HEK293 (cell line): ENCODE measurements at regions not wholly inside any gene's neighbourhood (a gene's known extent, or its start where the extent isn't known, plus 50 kb on each side); places are given as distances from the start of the nearest gene placed in this dataset.

Source experiments
- GLIS1 ChIP-seq: fragments of 450-650 bp; formaldehyde crosslinking; IDR thresholded peaks from 2 replicates; pipeline ENCODE4 v1.5.1; 2016; ENCODE audit warnings: missing biosample characterization, missing genetic modification characterization
- HOXA7 ChIP-seq: sonication (generic); formaldehyde crosslinking; IDR thresholded peaks from 2 replicates; pipeline ENCODE4 v1.8.1; 2022; ENCODE audit warnings: missing genetic modification reagents, borderline replicate concordance
- KLF17 ChIP-seq: fragments of 450-650 bp; formaldehyde crosslinking; IDR thresholded peaks from 2 replicates; pipeline ENCODE4 v1.5.1; 2016; ENCODE audit warnings: missing biosample characterization, missing genetic modification characterization
- SP3 ChIP-seq: fragments of 450-650 bp; formaldehyde crosslinking; IDR thresholded peaks from 2 replicates; pipeline ENCODE4 v1.5.1; 2016; ENCODE audit warnings: missing biosample characterization, missing genetic modification characterization
- ZBTB10 ChIP-seq: fragments of 450-650 bp; formaldehyde crosslinking; IDR thresholded peaks from 2 replicates; pipeline ENCODE4 v1.5.1; 2016; ENCODE audit warnings: missing biosample characterization, missing genetic modification characterization
- ZBTB11 ChIP-seq: fragments of 450-650 bp; formaldehyde crosslinking; conservative IDR thresholded peaks from 2 replicates; pipeline ENCODE4 v1.5.1; 2016; ENCODE audit warnings: low read depth, missing biosample characterization, missing genetic modification characterization
- ZNF132 ChIP-seq: fragments of 450-650 bp; formaldehyde crosslinking; IDR thresholded peaks from 2 replicates; pipeline ENCODE4 v1.5.1; 2017; ENCODE audit warnings: missing biosample characterization, missing genetic modification characterization, borderline replicate concordance
- ZNF155 ChIP-seq: fragments of 450-650 bp; formaldehyde crosslinking; IDR thresholded peaks from 2 replicates; pipeline ENCODE4 v1.5.1; 2016; ENCODE audit warnings: missing biosample characterization, missing genetic modification characterization
- ZNF16 ChIP-seq: fragments of 450-650 bp; formaldehyde crosslinking; IDR thresholded peaks from 2 replicates; pipeline ENCODE4 v1.5.1; 2016; ENCODE audit warnings: low read depth, missing biosample characterization, missing genetic modification characterization
- ZNF202 ChIP-seq: fragments of 450-650 bp; formaldehyde crosslinking; IDR thresholded peaks from 2 replicates; pipeline ENCODE4 v1.5.1; 2016; ENCODE audit warnings: missing biosample characterization, missing genetic modification characterization, borderline replicate concordance
- ZNF211 ChIP-seq: fragments of 450-650 bp; formaldehyde crosslinking; IDR thresholded peaks from 2 replicates; pipeline ENCODE4 v1.5.1; 2016; ENCODE audit warnings: low read depth, missing biosample characterization, missing genetic modification characterization
- ZNF24 ChIP-seq: fragments of 450-650 bp; formaldehyde crosslinking; IDR thresholded peaks from 2 replicates; pipeline ENCODE4 v1.5.1; 2016; ENCODE audit warnings: missing biosample characterization, missing genetic modification characterization
- ZNF335 ChIP-seq: fragments of 450-650 bp; formaldehyde crosslinking; conservative IDR thresholded peaks from 2 replicates; pipeline ENCODE4 v1.5.1; 2016; ENCODE audit warnings: missing biosample characterization, missing genetic modification characterization
- ZNF350 ChIP-seq: fragments of 450-650 bp; formaldehyde crosslinking; IDR thresholded peaks from 2 replicates; pipeline ENCODE4 v1.5.0; 2017; ENCODE audit warnings: missing biosample characterization, mild to moderate bottlenecking, missing genetic modification characterization
- ZNF366 ChIP-seq: fragments of 450-650 bp; formaldehyde crosslinking; conservative IDR thresholded peaks from 2 replicates; pipeline ENCODE4 v1.5.1; 2016; ENCODE audit warnings: missing biosample characterization, missing genetic modification characterization
- ZNF404 ChIP-seq: fragments of 450-650 bp; formaldehyde crosslinking; IDR thresholded peaks from 2 replicates; pipeline ENCODE4 v1.5.1; 2017; ENCODE audit warnings: missing biosample characterization, missing genetic modification characterization
- ZNF518A ChIP-seq: fragments of 450-650 bp; formaldehyde crosslinking; conservative IDR thresholded peaks from 2 replicates; pipeline ENCODE4 v1.5.1; 2016; ENCODE audit warnings: low read depth, missing biosample characterization, missing genetic modification characterization
- ZNF530 ChIP-seq: fragments of 450-650 bp; formaldehyde crosslinking; IDR thresholded peaks from 2 replicates; pipeline ENCODE4 v1.5.1; 2016; ENCODE audit warnings: low read depth, missing biosample characterization, missing genetic modification characterization
- ZNF585B ChIP-seq: fragments of 450-650 bp; formaldehyde crosslinking; IDR thresholded peaks from 2 replicates; pipeline ENCODE4 v1.5.1; 2016; ENCODE audit warnings: missing biosample characterization, missing genetic modification characterization
- ZNF707 ChIP-seq: fragments of 450-650 bp; formaldehyde crosslinking; IDR thresholded peaks from 2 replicates; pipeline ENCODE4 v1.5.1; 2016; ENCODE audit warnings: missing biosample characterization, missing genetic modification characterization

GRCh38 chr21:31514598-31514997, 144.9 kb upstream of the SOD1 start (continued):
- no peak for TF ChIP-seq ZNF585B
- TF ChIP-seq ZNF335 (tag by site-specific recombination): no peak
- no peak for TF ChIP-seq HOXA7
- TF ChIP-seq ZNF350 (tag by site-specific recombination): no peak
- TF ChIP-seq ZNF132 (tag by site-specific recombination): no peak
- no peak for TF ChIP-seq KLF17 (tag by site-specific recombination)
- TF ChIP-seq ZNF16 (tag by site-specific recombination): no peak
- TF ChIP-seq GLIS1 (tag by site-specific recombination): peak; percentile 99
- TF ChIP-seq ZNF404 (tag by site-specific recombination): no peak
- TF ChIP-seq ZNF155 (tag by site-specific recombination): no peak
- TF ChIP-seq ZNF707 (tag by site-specific recombination): no peak
- TF ChIP-seq ZNF202 (tag by site-specific recombination): no peak
- TF ChIP-seq ZNF211 (tag by site-specific recombination): no peak
- no peak for TF ChIP-seq SP3 (tag by site-specific recombination)
- TF ChIP-seq ZBTB10: no peak
- no peak for TF ChIP-seq ZNF24 (tag by site-specific recombination)
- TF ChIP-seq ZNF518A: no peak
- no peak for TF ChIP-seq ZNF530 (tag by site-specific recombination)
- TF ChIP-seq ZNF366 (tag by site-specific recombination): no peak
- no peak for TF ChIP-seq ZBTB11
